Middle frontal gyrus (tissue), 1 donor: ENCODE measurements at regions not wholly inside any gene's neighbourhood (a gene's known extent, or its start where the extent isn't known, plus 50 kb on each side); places are given as distances from the start of the nearest gene placed in this dataset.

ENCODE experiments used
- DNase-seq: peaks from one replicate; pipeline ENCODE4 v3.0.0-alpha.2; 2015; ENCODE audit warnings: low spot score; ENCODE audit errors: extremely low spot score

DNA sequence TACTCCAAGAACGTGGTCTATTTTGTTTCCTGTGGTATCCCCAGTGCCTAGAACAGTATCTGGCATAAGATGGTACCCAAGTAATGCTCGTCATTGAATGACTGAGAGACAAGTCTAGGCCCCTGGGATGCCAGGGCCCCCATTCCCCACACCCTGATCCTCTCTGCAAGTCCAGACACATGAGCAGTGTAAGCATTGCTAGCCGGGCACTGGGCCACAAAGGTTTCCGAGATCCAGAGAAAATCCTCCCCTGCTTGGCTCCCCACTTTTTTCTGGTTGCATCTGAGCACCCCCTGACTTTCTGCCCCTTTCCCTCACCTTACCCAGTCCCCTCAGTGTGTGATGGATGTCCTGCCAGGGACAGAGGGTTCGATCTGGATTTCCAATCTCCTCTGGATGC, 160.1 kb upstream of the NECTIN1 start:
- no peak for DNase-seq

DNA sequence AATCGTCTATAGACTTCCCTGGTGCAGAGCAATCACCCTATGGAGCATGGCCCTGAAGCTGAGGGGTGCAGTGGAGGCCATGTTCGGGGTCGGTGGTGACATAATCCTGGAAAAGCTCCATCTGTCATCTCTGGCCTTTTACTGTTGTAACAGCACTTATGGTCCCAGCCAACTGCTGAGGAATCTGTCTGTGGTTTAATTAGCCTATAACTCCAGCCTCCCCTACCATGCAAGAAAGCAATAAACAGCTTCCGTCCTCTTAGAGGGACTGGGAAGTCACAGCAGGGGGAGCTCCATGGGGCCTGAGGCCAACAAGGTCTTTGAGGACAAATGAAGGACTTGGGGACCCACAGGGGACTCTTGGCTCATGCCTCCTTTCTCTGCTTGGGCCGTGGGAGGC, 159.1 kb upstream of the NECTIN1 start:
- no peak for DNase-seq

DNA sequence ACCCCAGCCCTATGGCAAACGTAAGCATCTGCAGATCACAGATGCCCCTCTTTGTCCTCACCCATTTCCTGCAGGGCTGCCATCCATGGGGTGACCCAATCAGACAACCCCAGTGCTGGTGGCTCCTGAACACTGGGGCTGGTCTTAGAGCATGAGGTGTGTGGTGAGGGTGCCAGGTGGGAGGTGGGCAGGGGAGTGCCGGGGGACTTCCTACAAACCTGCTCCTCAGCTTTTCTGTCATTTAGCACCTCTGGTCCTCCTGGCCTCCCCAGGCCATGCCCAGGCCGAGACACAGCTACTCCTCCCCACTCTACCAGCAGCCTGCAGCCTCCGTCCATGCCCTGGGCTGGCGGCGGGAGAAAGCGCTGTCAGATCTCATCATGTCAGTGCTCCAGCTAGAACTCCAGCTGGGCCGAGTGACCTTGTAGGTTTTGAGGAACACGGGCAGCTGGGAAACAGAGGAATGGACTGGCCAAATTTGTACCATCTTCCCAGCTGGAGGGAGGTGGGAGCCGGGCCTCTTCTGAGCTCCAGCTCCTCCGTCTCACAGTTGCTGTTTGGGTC, 157.7 kb upstream of the NECTIN1 start:
- no peak for DNase-seq

DNA sequence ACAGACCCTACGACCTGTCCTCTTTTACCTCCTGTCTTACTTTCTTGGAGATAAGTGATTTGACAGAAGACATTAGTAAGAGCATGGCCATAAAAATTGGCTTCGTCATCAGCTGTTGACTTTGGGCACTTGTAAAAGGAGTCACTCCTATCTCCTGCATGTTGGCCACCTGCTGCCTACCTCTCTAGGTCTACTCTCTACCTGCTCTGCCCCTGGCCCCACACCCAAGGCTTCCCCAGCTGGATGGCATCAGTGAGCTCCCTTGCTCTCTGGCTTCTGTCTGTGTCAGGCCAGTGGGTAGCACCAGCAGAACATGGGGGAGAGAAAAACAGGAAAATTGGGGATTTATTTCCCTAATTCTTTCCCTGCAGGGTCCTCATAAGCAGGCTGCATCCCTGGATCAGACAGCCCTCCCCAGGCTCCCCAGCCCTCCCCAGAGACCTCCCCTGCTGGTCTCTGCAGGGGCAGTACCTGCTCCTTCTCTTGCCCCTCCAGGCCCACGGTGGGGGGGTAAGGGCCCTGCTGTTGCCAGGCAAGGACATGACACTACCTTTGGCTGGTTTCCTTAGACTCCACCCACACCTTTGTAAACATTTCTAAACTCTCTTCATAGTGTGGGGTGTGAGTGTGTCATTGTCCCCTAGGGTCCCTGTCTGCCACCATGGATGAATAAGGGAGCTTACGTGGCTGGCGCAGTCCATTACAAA, 157.0 kb upstream of the NECTIN1 start:
- DNase-seq, result no peak

DNA sequence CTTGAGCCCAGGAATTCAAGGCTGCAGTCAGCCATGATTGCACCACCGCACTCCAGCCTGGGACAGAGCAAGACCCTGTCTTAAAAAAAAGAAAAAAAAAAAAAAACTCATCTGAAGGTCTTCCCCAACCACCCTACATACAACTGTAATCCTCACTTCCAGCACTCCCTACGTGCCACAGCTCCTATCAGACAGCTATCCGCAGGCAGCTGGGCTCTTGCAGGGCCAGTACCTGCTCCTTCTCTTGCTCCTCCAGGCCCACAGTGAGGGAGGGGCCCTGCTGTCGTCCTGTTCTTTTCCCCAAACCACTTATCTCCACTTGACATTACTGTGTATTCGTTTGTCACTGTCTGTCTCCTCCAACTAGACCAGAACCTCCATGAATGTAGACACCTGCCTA, 156.1 kb upstream of the NECTIN1 start:
- DNase-seq, result no peak

DNA sequence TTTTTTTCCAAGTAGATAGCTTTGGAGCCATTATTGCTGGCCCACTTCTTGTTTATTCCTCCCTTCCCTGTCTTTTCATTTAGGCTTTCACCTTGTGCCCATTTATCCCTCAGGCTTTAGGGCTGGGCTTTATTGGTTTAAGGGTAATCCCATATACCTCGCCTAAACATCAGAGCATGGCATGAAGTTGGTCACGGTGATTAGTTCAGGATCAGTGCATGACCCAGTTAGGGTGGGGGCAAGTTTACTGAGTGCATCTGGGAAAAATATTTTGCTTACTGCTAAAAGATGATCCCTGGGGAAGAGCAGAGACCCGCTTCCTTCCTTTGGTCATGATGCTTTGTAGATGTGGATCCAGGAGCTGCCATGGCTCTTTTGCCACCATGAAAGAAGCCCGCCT, 153.3 kb upstream of the NECTIN1 start:
- no peak for DNase-seq

DNA sequence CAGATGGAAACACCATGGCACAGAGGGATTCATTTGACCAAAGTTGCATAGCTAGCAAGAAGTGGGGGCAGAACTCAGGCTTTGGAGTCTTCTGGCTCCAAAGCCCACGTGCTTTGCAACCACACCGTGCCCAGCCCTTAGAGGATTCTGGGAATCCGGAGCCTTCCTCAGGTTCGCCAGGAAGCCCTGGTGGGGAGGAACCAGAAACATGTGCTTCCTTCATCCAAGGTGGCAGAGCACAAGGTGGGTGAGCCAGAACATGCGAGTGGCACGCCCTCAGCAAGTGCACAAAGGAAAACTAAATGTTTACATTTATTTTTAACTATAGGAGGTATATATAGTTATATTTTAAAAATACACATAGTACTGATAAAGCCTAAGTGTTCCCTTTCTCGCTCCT, 151.9 kb upstream of the NECTIN1 start:
- DNase-seq, result no peak

DNA sequence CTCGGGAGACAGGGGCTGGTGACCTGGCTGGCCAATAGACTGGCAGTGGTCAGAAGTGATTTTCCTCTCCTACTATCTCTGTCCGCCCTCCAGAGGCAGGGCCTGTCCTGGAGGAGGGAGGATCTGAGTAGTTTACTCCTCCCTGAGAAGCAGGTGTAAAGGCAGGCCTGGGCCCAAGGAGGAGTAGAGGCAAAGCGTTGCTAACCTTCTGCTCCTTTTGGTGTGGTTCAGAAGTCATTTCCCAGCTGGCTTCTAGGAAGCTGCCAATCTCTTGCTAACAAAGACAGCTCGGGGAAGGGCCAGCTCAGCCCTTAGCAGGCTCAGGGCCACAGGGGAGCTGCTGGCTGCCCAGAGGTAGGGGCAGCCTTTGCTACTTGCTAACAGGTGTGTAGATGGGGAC, 151.1 kb upstream of the NECTIN1 start:
- DNase-seq, result no peak

DNA sequence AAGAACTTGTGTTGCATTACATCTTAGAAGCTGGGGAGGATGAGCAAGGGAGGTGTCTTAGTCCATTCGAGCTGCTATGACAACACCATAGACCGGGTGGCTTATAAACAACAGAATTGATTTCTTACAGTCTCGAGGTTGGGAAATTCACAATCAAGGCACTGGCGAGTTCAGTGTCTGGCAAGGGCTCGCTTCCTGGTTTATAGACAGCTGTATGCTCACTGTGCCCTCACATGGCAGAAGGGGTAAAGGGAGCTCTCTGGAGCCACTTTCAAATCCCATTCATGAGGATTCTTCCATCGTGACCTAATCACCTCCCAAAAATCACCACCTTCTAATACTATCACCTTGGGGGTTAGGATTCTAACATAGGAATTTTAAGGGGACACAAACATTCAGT, 150.0 kb upstream of the NECTIN1 start:
- DNase-seq, result no peak

DNA sequence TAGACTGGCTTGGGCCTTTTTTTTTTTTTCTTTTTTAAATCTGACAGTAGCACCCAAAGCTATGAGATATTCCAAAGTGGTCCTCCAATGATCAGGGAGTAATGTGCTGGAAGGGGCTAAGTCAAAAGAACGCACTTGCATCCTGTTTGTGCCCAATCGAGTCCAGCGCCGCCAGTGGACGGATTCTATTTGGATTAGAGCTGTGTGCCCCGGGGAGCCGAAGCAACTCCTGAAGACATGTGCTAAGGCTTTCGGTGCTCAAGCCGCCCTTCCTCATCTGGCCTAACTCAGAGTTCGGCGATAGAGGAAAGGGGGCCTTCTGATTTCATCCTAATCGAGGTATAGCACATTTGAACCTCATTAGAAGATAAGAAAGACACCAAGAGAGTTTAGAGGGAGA, 147.8 kb upstream of the NECTIN1 start:
- DNase-seq, result no peak

DNA sequence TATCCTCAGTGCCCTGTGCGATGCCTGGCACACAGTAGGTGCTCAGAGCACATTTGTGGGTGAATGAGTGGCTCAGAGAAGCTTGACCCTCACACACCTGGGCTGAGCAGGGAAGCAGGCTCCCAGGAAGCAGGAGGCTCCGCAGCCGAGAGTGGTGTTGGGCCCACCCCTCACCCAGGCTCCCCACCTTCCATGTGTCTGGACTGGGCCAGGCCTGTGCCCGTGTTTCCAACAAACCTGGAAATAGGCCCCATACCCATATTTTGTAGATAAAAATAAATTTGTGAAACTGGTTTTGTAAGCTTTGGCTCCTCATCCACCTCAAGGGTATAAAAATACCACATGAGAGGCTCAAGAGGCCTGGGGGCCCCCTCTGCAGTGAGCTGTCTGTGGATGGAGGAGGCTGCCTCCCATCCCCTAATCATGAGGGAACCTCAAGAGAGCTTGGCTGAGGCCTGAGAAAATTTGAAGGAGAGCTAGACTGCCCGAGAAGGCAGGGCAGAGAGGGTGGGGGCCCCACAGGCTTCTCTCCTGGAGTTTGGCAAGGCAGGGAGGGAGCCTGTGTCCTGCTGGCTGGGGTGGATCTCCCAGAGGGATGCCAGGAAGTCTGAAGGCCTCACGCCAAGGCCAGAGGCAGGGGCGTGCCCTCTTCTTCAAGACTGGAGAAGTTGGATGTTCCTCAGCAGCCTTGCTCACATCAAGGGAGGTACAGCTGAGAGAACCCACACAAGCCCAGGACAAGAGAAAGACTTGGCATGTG, 147.0 kb upstream of the NECTIN1 start:
- no peak for DNase-seq

DNA sequence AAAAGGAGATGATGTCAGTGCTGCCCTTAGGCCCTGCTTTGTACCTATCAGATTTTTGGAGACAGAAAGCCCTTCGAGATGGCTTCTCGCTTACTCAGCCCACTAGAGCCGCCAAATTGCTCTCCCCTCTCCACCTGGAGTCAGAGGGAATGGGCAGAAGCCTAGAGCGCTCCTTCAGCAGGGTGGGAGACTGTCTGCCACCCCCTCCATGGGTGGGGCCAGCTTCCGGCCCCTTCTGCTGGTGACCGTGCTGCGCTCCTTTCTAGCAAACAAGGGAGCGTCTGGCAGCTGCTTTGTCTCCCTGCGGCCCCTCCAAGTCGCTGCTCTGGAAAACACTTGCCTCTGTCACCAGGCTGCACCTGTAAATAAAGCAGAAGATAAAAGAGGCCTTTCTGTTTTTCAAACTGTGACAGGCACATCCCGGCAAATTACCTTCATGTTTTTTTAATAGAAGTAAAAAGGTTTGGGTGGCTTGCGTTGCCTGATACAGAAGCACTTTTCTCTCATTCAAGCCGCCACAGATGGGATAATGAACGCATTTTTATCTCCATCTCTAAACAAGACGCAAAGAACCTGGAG, 145.7 kb upstream of the NECTIN1 start:
- DNase-seq, result no peak

DNA sequence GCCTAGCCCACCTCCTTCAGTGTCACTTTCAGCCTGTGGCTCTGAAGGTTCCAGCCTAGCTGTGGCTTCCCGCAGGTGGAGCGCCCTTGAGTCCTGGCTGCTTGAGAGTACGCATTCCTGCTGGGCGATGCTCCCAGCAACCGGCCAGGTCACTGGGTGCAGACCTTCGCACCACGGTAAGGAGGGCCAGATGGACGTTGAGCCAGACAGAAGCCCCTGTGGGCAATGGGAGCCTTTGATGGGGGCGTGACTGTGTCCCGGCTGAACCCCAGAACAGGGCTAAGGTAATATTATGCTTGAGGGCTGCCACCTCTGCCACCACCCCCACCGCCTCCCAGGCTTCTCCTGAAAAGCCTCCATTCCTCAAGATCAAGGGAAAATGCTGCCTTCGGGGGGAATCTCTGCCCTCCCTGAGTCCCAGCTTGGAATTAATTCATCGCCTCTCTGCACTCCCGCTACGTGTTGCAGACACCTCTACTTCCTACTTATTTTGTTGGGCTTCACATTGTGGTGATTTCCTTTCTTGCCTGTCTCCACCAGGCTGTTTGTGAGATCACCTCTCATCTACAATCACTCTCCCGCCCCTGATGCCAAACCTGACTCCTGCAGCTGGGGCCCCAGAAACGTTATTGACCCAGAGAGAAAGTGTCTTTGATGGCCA, 144.9 kb upstream of the NECTIN1 start:
- no peak for DNase-seq

DNA sequence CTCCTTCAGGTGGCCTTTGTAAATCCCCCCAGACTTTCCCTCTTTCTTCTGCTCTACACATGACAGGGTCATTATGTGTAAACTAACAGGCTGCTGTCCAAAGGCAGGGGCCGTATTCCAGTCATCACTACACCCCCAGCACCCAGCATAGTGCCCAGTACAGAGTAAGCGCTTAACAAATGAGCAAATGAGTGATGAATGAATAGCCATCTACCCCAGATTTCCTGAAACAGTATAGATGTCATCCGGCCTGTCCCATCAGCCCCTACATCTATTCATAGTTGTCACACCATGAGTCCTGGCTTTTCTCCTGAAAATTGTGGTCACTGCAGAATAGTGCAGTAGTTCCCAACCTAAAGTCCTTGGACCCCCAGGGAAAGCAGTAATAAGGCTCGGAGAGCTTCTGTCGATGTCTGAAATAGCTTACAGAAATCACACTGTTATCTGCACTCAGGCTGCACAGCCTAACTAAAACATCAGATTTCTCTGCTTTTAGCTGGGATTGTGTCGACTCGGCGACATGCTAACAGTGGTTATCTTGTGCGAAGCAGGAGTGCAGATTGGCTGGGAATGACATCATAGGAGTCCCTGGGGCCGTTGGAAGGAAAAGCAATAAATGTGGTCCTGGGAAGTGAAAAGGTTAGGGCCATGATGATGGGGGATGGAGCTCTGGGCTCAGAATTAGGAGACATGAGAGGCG, 143.8 kb upstream of the NECTIN1 start:
- no peak for DNase-seq

DNA sequence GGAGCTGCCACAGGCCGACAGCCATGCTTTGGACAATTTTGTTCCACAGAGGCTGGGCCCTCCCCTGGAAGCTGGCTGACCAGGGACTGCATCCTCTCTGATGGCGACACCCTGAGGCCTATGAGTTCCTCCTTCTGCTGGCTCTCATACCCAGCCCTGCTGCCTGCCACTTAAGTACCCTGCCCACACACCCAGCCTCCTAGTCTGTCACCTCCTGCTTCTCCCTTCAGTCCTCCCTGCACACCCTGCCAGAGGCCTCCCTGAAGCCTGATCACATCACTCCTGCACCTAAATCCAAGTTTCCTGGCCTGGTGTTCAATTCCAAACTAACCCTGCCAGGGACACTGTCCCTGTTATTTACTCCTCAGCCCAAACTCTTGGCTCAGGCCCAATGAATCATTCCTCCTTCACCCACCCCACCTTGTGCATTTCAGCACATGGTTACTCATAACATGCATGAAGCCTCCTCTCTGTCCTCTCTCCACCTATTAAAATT, 136.7 kb upstream of the NECTIN1 start:
- no peak for DNase-seq

DNA sequence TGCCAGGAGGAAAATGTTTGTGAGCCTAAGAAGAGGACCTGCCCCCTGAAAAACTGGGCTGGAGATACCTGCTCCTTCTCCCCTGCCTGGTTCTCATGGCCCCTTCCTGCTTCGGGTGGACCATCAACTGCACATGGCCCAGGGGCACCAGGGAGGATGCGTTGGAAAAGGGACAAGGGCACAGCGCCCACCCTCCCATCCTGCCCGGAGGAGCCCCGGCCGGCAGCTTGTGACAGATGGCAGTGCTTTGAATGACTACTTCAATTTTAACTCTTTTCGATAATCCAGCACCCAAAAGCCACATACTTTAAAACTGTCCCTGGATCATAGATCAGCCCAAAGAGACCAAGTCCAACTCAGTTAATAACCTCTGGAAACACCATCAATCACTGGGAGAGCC, 135.8 kb upstream of the NECTIN1 start:
- DNase-seq, result no peak

DNA sequence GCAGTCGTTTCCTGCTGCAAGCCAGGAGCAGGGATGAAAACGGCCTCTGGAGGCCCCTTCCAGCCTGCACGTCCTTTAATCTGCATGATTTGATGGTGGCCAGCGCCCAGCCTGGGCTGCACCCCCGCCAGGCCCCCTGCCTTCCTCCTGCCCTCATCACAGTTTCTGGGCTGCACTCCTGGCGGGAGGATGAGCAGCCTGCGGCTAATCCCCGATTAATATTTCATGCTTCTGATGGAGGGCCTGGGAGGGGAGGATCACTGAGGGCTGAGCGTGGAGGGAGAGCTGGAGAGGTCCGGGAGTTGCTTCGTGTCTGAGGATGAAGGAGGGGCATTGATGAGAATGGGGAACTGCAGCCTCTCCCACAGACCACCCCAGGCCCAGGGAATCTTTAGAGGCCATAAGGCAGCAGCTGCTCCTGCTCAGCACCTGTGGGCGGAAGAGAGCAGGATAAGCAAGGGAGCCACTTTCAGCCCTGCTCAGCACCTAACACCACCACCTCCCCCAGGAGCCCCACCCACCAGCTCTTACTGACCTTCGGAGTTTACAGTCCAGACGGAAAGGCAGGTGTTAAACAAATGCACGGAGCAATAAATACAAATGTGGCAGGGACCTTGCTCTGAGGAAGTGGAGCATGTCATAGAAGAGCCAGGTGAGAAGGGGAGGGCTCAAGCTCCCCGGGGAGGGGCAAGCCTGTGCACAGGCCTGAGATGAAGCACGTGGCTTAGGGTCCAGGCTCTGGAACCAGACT, 135.0 kb upstream of the NECTIN1 start:
- no peak for DNase-seq

DNA sequence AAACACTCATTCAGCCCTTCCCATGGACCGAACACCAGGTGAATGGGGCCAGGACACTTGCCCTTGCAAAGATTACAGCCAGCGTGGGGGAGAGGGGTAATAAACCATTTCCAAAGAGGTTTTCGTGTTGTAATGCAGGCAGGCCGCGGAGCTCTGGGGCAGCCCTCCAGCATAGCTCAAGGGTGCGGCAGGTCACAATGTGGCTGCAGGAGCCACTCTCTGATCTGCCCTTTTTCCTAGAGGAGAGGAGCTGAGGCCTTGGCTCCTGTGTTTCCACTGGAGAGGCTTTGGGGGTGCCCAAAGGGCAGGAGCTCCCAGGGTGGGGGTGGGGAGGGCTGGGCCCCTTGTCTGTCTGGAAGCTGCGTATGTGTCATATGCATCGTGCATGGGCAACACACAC, 134.2 kb upstream of the NECTIN1 start:
- no peak for DNase-seq

DNA sequence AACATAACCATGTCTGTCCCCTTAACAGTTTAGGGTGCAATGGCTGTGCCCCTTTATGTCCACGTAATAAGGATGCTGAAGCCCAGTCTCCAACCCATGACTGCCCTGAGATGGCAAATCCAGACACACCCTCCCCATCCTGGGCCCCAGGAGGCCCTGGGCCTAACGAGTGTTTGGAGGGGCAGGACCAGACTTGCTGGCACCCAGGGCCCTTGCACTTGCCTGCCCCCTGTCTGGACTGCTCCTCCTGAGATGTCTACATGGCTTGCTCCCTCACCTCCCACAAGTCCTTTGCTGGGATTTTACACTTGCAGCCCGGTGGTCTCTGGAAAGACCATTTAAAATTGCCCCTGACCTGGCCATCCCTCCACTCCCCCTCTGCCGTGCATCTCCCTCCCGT, 132.2 kb upstream of the NECTIN1 start:
- no peak for DNase-seq

DNA sequence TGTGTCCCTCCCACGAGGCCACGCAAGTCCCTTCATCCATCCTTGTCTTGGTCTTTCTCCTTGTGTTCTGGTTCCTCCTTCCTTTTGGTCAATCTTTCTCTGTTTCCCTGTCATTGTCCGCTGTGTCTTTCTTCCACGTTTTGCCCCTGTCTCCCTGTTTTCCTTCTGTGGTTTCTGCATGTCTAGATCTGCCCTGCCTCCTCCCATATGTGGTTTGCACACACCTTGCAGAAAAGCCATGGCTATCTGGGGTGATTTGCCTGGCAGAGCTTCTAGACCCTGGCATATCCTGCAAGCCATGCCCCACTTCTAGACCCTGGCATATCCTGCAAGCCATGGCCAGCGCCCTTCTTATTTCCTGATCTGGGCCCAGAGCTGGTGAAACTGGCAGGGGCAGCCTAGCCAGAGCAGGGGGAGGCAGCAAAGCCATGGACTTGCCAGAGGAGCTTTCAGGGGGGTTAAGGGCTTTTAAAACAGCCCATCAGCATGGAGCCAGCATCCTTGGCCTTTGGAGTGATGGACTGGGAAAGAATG, 131.6 kb upstream of the NECTIN1 start:
- DNase-seq, result no peak
